Breast epithelium (tissue), 3 donors: ENCODE measurements at regions not wholly inside any gene's neighbourhood (a gene's known extent, or its start where the extent isn't known, plus 50 kb on each side); places are given as distances from the start of the nearest gene placed in this dataset.

Experiments used
- CTCF ChIP-seq, 3 donors: fragments of 450-650 bp; IDR thresholded peaks; one replicate each; pipeline ENCODE4 v1.5.1; 2016 to 2017; ENCODE audit warnings: antibody characterized with exemption in 3 of 3, mild to moderate bottlenecking in 3 of 3, moderate library complexity in 3 of 3
- POLR2A ChIP-seq: fragments of 450-650 bp; IDR thresholded peaks from one replicate; pipeline ENCODE4 v1.6.1; 2016; ENCODE audit warnings: antibody characterized with exemption, mild to moderate bottlenecking, moderate library complexity
- POLR2AphosphoS5 ChIP-seq, 3 donors: sonication (generic); formaldehyde crosslinking; IDR thresholded peaks; one replicate each; pipeline ENCODE4 v1.6.1; 2017; ENCODE audit warnings: antibody characterized with exemption in 3 of 3

- no peak for TF ChIP-seq CTCF (IDR thresholded peaks at IDR 0.05)
- no peak for TF ChIP-seq POLR2A
- TF ChIP-seq POLR2AphosphoS5 (IDR thresholded peaks at IDR 0.05), result no peak
Measured at GRCh38 chr18:22551536-22552151, 133.9 kb upstream of the CTAGE1 start.
